Transverse colon (tissue), 4 donors: ENCODE measurements at regions not wholly inside any gene's neighbourhood (a gene's known extent, or its start where the extent isn't known, plus 50 kb on each side); places are given as distances from the start of the nearest gene placed in this dataset.

ENCODE experiments used
- EP300 ChIP-seq: sonication (generic); formaldehyde crosslinking; IDR thresholded peaks from one replicate; pipeline ENCODE4 v1.6.1; 2017; ENCODE audit warnings: antibody characterized with exemption, low read depth
- POLR2A ChIP-seq: fragments of 450-650 bp; IDR thresholded peaks from one replicate; pipeline ENCODE4 v1.6.1; 2016; ENCODE audit warnings: antibody characterized with exemption, mild to moderate bottlenecking, moderate library complexity
- POLR2AphosphoS5 ChIP-seq, 3 donors: sonication (generic); formaldehyde crosslinking; IDR thresholded peaks; one replicate each; pipeline ENCODE4 v1.6.1; 2016; ENCODE audit warnings: antibody characterized with exemption in 3 of 3
- TF ChIP-seq, protein P1 (sequence below), 5 experiments: fragments of 200-600 bp in 3 of 5; fragments of 450-650 bp in 2 of 5; sonication (generic) in 3 of 5; IDR thresholded peaks; 1 replicate in 2 of 5; 2 replicates in 3 of 5; pipeline ENCODE4 v1.5.1; 2016 to 2017; ENCODE audit warnings: antibody characterized with exemption in 5 of 5, inconsistent platforms in 3 of 5, mild to moderate bottlenecking in 2 of 5, moderate library complexity in 1 of 5

- no peak for TF ChIP-seq POLR2A
- TF ChIP-seq, protein P1, sequence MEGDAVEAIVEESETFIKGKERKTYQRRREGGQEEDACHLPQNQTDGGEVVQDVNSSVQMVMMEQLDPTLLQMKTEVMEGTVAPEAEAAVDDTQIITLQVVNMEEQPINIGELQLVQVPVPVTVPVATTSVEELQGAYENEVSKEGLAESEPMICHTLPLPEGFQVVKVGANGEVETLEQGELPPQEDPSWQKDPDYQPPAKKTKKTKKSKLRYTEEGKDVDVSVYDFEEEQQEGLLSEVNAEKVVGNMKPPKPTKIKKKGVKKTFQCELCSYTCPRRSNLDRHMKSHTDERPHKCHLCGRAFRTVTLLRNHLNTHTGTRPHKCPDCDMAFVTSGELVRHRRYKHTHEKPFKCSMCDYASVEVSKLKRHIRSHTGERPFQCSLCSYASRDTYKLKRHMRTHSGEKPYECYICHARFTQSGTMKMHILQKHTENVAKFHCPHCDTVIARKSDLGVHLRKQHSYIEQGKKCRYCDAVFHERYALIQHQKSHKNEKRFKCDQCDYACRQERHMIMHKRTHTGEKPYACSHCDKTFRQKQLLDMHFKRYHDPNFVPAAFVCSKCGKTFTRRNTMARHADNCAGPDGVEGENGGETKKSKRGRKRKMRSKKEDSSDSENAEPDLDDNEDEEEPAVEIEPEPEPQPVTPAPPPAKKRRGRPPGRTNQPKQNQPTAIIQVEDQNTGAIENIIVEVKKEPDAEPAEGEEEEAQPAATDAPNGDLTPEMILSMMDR (IDR thresholded peaks at IDR 0.05) = no peak
- no peak for TF ChIP-seq EP300
- TF ChIP-seq POLR2AphosphoS5 (IDR thresholded peaks at IDR 0.05) = no peak
Observed at GRCh38 chr2:10972683-10973433, 61.1 kb downstream of the KCNF1 start.
